Fibroblast of lung (primary cell): ENCODE measurements at regions not wholly inside any gene's neighbourhood (a gene's known extent, or its start where the extent isn't known, plus 50 kb on each side); places are given as distances from the start of the nearest gene placed in this dataset.
A peak's percentile ranks its signal among the peaks of the same experiment; 100 is the strongest.

Source experiments
- DNase-seq, 2 donors: peaks; one replicate each; pipeline versions ENCODE4 v3.0.0 to v3.0.0-alpha.2; 2010; ENCODE audit warnings: low read depth in 2 of 2
- H2AFZ ChIP-seq: 2 replicates; pipeline ENCODE4 v1.5.1; 2012; ENCODE audit warnings: low read length, control low read depth, inconsistent platforms
- H3K27ac ChIP-seq: 2 replicates; pipeline ENCODE4 v1.5.1; 2011; ENCODE audit warnings: low read length, control low read depth; ENCODE audit not compliant: insufficient read depth
- H3K27me3 ChIP-seq: 2 replicates; pipeline ENCODE4 v1.5.1; 2011; ENCODE audit warnings: mild to moderate bottlenecking, low read length; ENCODE audit not compliant: control insufficient read depth, insufficient read depth
- H3K36me3 ChIP-seq: 2 replicates; pipeline ENCODE4 v1.5.1; 2011; ENCODE audit warnings: low read length; ENCODE audit not compliant: control insufficient read depth, insufficient read depth
- H3K4me1 ChIP-seq: 2 replicates; pipeline ENCODE4 v1.5.1; 2011; ENCODE audit warnings: low read length; ENCODE audit not compliant: control insufficient read depth, insufficient read depth; ENCODE audit errors: extremely low read depth
- H3K4me2 ChIP-seq: 2 replicates; pipeline ENCODE4 v1.5.1; 2011; ENCODE audit warnings: low read length, control low read depth; ENCODE audit not compliant: insufficient read depth; ENCODE audit errors: extremely low read depth
- H3K4me3 ChIP-seq, 4 experiments: fragments of 200-600 bp in 1 of 4; sonication (generic) in 1 of 4; replicated peaks in 1 of 4; 2 replicates each; pipeline ENCODE4 v1.5.1; 2011 to 2016; ENCODE audit warnings: low read length in 4 of 4, low read depth in 3 of 4, mild to moderate bottlenecking in 3 of 4, control low read depth in 2 of 4, inconsistent platforms in 1 of 4, mixed read lengths in 1 of 4; ENCODE audit not compliant: insufficient read depth in 1 of 4; ENCODE audit errors: control extremely low read depth in 1 of 4
- H3K79me2 ChIP-seq: 2 replicates; pipeline ENCODE4 v1.5.1; 2012; ENCODE audit warnings: mild to moderate bottlenecking, low read length, inconsistent platforms; ENCODE audit not compliant: control insufficient read depth, insufficient read depth
- H3K9ac ChIP-seq: 2 replicates; pipeline ENCODE4 v1.5.1; 2011; ENCODE audit warnings: mild to moderate bottlenecking, low read length, control low read depth; ENCODE audit not compliant: insufficient read depth
- H3K9me3 ChIP-seq: 2 replicates; pipeline ENCODE4 v1.5.1; 2012; ENCODE audit warnings: low read depth, low read length; ENCODE audit not compliant: control insufficient read depth, insufficient read depth
- H4K20me1 ChIP-seq: 2 replicates; pipeline ENCODE4 v1.5.1; 2011; ENCODE audit warnings: low read length; ENCODE audit not compliant: control insufficient read depth, insufficient read depth; ENCODE audit errors: extremely low read depth
- CTCF ChIP-seq, 2 donors: IDR thresholded peaks in 1 of 2; conservative IDR thresholded peaks in 1 of 2; 1 replicate in 1 of 2; 2 replicates in 1 of 2; pipeline ENCODE4 v1.5.1; 2011 to 2012; ENCODE audit warnings: low read length in 2 of 2, control low read depth in 1 of 2, inconsistent platforms in 1 of 2, low read depth in 1 of 2, mild to moderate bottlenecking in 1 of 2
- EZH2 ChIP-seq: IDR thresholded peaks from 2 replicates; pipeline ENCODE4 v1.5.1; 2012; ENCODE audit warnings: low read length, control low read depth, mild to moderate bottlenecking; ENCODE audit errors: missing control alignments

GRCh38 chr3:81435050-81435449 is 326.4 kb downstream of the GBE1 start:
- peak in 1 of 2 donors; percentile 45 for DNase-seq
- H3K36me3 ChIP-seq = no peaks in the 10 kb centered on the region
- H3K4me3 ChIP-seq = no peak overlapping the region
- H3K9me3 ChIP-seq = no peaks in the 10 kb centered on the region
- H3K27ac ChIP-seq = no peak overlapping the region
- H3K27me3 ChIP-seq = no peaks in the 10 kb centered on the region
- no peak overlapping the region for H3K4me2 ChIP-seq
- no peak overlapping the region for H2AFZ ChIP-seq
- no peaks in the 10 kb centered on the region for H4K20me1 ChIP-seq
- no peaks in the 10 kb centered on the region for H3K79me2 ChIP-seq
- no peak overlapping the region for H3K9ac ChIP-seq
- TF ChIP-seq EZH2 (no peak), CTCF (conservative IDR thresholded peaks at IDR 0.05 in 1 of 2, IDR thresholded peaks at IDR 0.05 in 1 of 2; ENCODE audit: low read depth in 1 of 2, low read length in 2 of 2) (no peak)
- no peaks in the 10 kb centered on the region for H3K4me1 ChIP-seq

- TF ChIP-seq CTCF (conservative IDR thresholded peaks at IDR 0.05 in 1 of 2, IDR thresholded peaks at IDR 0.05 in 1 of 2; ENCODE audit: low read depth in 1 of 2, low read length in 2 of 2) (no peak), EZH2 (no peak)
- Histone ChIP-seq H3K27me3 (no peaks in the 10 kb centered on the region), H3K4me1 (no peaks in the 10 kb centered on the region), H2AFZ (no peak overlapping the region), H3K9ac (no peak overlapping the region), H3K9me3 (no peaks in the 10 kb centered on the region), H3K4me3 (no peak overlapping the region), H3K27ac (no peak overlapping the region), H3K79me2 (no peaks in the 10 kb centered on the region), H3K36me3 (no peaks in the 10 kb centered on the region), H3K4me2 (no peak overlapping the region), H4K20me1 (no peaks in the 10 kb centered on the region)
- DNase-seq = no peak
Measured at GRCh38 chr3:81434161-81434560, 327.3 kb downstream of the GBE1 start.

- H3K27ac ChIP-seq = no peak overlapping the region
- no peaks in the 10 kb centered on the region for H3K27me3 ChIP-seq
- H3K79me2 ChIP-seq = no peaks in the 10 kb centered on the region
- H3K4me2 ChIP-seq = no peak overlapping the region
- H3K4me1 ChIP-seq = no peaks in the 10 kb centered on the region
- no peak overlapping the region for H2AFZ ChIP-seq
- H3K9ac ChIP-seq = no peak overlapping the region
- no peaks in the 10 kb centered on the region for H3K9me3 ChIP-seq
- no peaks in the 10 kb centered on the region for H4K20me1 ChIP-seq
- no peak for TF ChIP-seq CTCF (conservative IDR thresholded peaks at IDR 0.05 in 1 of 2, IDR thresholded peaks at IDR 0.05 in 1 of 2; ENCODE audit: low read depth in 1 of 2, low read length in 2 of 2)
- no peak for TF ChIP-seq EZH2
- H3K36me3 ChIP-seq = no peaks in the 10 kb centered on the region
- H3K4me3 ChIP-seq = no peak overlapping the region
- DNase-seq = no peak
Measured at GRCh38 chr3:81433675-81434074, 327.8 kb downstream of the GBE1 start.
